Endothelial cell of umbilical vein (primary cell): ENCODE measurements at regions not wholly inside any gene's neighbourhood (a gene's known extent, or its start where the extent isn't known, plus 50 kb on each side); places are given as distances from the start of the nearest gene placed in this dataset.
"Not testable (repeated sequence)": the region's sequence is repeated elsewhere in the genome, so short reads cannot be mapped to it uniquely, and the experiment has no call there.

Source experiments
- EZH2 ChIP-seq: IDR thresholded peaks from 2 replicates; pipeline ENCODE4 v1.6.1; 2012; ENCODE audit warnings: borderline replicate concordance, low read depth, mild to moderate bottlenecking, moderate library complexity, low read length, inconsistent platforms; ENCODE audit not compliant: severe bottlenecking
- JUN ChIP-seq: IDR thresholded peaks from 2 replicates; pipeline ENCODE4 v1.6.1; 2011; ENCODE audit warnings: borderline replicate concordance, low read depth; ENCODE audit not compliant: insufficient read length, insufficient read depth
- POLR2A ChIP-seq: IDR thresholded peaks from 2 replicates; pipeline ENCODE4 v1.6.1; 2012; ENCODE audit warnings: low read depth, mild to moderate bottlenecking, control low read depth, low read length
- POLR2AphosphoS5 ChIP-seq: IDR thresholded peaks from 2 replicates; pipeline ENCODE4 v1.6.1; 2012; ENCODE audit warnings: low read depth, mild to moderate bottlenecking, control low read depth, low read length, moderate library complexity; ENCODE audit not compliant: insufficient read depth
- TF ChIP-seq, protein P1 (sequence below), 2 donors: IDR thresholded peaks; 1 replicate in 1 of 2; 2 replicates in 1 of 2; pipeline ENCODE4 v1.5.1; 2011; ENCODE audit warnings: low read length in 2 of 2, mild to moderate bottlenecking in 2 of 2, moderate library complexity in 2 of 2, control low read depth in 1 of 2, inconsistent platforms in 1 of 2, low read depth in 1 of 2; ENCODE audit not compliant: insufficient read depth in 1 of 2; ENCODE audit errors: extremely low read depth in 1 of 2
- TF ChIP-seq, protein P2 (sequence below): IDR thresholded peaks from 2 replicates; pipeline ENCODE4 v1.6.1; 2011; ENCODE audit not compliant: insufficient read depth, insufficient read length

DNA sequence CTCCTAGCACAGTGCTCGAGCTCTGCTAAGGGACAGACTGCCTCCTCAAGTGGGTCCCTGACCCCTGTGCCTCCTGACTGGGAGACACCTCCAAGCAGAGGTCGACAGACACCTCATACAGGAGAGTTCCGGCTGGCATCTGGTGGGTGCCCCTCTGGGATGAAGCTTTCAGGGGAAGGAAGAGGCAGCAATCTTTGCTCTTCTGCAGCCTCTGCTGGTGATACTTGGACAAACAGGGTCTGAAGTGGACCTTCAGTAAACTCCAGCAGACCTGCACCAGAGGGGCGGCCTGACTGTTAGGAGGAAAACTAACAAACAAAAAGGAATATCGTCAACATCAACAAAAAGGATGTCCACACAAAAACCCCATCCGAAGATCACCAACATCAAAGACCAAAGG, 60.6 kb upstream of the DCN start:
- TF ChIP-seq EZH2, POLR2A, JUN, POLR2AphosphoS5: not testable (repeated sequence)
- TF ChIP-seq, protein P1, sequence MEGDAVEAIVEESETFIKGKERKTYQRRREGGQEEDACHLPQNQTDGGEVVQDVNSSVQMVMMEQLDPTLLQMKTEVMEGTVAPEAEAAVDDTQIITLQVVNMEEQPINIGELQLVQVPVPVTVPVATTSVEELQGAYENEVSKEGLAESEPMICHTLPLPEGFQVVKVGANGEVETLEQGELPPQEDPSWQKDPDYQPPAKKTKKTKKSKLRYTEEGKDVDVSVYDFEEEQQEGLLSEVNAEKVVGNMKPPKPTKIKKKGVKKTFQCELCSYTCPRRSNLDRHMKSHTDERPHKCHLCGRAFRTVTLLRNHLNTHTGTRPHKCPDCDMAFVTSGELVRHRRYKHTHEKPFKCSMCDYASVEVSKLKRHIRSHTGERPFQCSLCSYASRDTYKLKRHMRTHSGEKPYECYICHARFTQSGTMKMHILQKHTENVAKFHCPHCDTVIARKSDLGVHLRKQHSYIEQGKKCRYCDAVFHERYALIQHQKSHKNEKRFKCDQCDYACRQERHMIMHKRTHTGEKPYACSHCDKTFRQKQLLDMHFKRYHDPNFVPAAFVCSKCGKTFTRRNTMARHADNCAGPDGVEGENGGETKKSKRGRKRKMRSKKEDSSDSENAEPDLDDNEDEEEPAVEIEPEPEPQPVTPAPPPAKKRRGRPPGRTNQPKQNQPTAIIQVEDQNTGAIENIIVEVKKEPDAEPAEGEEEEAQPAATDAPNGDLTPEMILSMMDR (IDR thresholded peaks at IDR 0.05; ENCODE audit: extremely low read depth in 1 of 2, insufficient read depth in 1 of 2, low read depth in 1 of 2, low read length in 2 of 2), result peak in 1 of 2 donors; percentile 22
- TF ChIP-seq, protein P2, sequence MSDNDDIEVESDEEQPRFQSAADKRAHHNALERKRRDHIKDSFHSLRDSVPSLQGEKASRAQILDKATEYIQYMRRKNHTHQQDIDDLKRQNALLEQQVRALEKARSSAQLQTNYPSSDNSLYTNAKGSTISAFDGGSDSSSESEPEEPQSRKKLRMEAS, result not testable (repeated sequence)
